ENCODE measurements at regions not wholly inside any gene's neighbourhood (a gene's known extent, or its start where the extent isn't known, plus 50 kb on each side); places are given as distances from the start of the nearest gene placed in this dataset.
A peak's percentile ranks its signal among the peaks of the same experiment; 100 is the strongest.

DNA sequence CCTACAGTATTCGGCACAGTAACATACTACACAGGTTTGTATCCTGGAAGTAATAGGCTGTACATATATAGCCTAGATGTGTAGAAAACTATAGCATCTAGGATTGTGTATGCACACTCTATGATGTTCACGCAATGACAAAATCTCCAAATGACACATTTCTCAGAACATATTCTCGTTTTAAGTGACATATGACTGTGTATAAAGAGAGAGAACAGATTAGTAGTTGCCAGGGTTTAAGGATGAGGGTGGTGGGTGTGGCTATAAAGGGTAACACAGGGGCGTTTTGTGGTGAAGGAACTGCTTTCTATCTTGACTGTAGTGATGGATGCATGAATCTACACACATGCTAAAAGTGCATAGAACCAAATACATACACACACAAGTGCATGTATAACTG lies 101.2 kb downstream of the ARL4A start:
- no peak for DNase-seq (ENCODE audit: low read depth)
- TF ChIP-seq, protein P1, sequence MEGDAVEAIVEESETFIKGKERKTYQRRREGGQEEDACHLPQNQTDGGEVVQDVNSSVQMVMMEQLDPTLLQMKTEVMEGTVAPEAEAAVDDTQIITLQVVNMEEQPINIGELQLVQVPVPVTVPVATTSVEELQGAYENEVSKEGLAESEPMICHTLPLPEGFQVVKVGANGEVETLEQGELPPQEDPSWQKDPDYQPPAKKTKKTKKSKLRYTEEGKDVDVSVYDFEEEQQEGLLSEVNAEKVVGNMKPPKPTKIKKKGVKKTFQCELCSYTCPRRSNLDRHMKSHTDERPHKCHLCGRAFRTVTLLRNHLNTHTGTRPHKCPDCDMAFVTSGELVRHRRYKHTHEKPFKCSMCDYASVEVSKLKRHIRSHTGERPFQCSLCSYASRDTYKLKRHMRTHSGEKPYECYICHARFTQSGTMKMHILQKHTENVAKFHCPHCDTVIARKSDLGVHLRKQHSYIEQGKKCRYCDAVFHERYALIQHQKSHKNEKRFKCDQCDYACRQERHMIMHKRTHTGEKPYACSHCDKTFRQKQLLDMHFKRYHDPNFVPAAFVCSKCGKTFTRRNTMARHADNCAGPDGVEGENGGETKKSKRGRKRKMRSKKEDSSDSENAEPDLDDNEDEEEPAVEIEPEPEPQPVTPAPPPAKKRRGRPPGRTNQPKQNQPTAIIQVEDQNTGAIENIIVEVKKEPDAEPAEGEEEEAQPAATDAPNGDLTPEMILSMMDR (IDR thresholded peaks at IDR 0.05; ENCODE audit: low read length, missing control alignments), result no peak
- no peak overlapping the region for H3K4me3 ChIP-seq (replicated peaks; ENCODE audit: low read depth, low read length)

DNA sequence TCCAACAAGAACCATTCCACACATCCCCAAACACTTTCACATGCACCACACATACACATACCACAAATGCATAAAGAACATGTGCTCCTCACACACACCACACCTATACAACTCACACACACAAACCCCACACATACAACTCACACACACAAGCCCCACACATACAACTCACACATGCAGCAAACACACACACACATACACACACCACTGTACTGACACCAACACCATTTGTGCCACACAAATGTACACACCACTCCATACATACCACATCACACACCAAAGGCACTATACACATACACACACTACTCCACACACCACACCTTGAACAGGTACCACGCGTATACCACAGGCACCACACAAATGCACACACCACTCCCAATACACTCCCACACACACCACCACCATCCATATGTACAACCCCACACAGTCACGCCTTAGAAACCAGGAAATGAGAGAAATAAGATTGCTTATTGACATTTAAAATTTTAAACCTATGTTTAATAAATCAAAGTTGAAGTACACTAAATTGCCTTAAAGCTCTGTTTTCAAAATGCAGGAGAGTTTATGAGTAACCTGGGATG lies 107.4 kb downstream of the ARL4A start:
- H3K4me3 ChIP-seq (replicated peaks; ENCODE audit: low read depth, low read length), result no peak overlapping the region
- no peak for DNase-seq (ENCODE audit: low read depth)
- TF ChIP-seq, protein P1 (IDR thresholded peaks at IDR 0.05; ENCODE audit: low read length, missing control alignments), result no peak

DNA sequence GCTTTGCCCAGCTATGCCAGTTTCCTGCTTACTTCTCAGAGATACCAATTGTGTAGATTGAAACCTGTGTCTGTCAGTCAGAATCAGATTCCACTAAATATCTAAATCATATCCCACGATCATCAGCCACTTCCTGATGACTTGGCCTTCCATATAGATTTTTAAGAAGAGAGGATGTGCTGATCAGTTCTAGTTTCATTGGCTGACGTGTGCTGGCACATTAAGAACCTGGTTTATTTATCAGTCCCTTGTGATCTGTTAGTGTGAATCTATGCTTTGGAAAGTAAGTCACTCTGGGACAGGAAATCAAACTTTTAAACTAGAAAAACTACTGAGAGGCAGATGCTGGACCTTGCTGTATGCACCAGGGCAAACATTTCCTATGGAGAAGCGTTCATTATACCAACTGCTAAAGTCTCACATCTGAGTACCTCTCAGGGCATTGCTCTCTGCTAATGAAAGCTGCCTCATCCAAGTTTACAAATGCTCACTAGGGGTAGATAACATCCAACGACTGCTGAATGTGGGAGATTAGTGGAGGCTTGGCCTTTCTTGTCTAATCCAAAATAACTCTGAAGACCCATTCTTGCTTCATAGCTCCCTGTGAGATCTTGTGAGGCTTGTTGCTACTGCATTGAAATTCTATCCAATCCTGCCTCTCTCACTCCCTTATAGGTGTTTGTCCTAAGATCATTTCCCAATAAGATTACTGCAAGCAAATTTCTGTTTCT lies 109.1 kb downstream of the ARL4A start:
- DNase-seq (ENCODE audit: low read depth), result no peak
- no peak overlapping the region for H3K4me3 ChIP-seq (replicated peaks; ENCODE audit: low read depth, low read length)
- TF ChIP-seq, protein P1 (IDR thresholded peaks at IDR 0.05; ENCODE audit: low read length, missing control alignments), result no peak

DNA sequence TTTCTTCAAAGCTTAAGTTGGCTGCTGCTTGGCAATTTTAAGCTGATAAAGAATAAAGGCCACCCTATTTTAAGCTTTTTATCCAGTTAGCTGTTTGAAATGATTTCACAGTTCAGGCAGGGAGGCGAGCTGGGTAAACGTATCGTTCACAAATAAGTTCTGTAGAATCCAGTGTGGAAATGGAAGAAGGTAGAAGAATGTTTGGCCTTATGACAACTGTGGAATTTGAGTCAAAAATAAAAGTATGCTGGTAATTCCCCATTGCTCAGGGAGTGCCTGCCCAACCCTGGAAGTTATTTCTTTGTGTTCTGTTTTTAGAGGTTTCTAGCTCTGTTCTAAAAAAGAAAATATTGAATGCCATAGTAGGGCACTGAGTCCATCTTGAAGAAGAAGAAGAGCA lies 113.1 kb downstream of the ARL4A start:
- no peak overlapping the region for H3K4me3 ChIP-seq (replicated peaks; ENCODE audit: low read depth, low read length)
- TF ChIP-seq, protein P1 (IDR thresholded peaks at IDR 0.05; ENCODE audit: low read length, missing control alignments), result no peak
- peak; percentile 6 for DNase-seq (ENCODE audit: low read depth)

DNA sequence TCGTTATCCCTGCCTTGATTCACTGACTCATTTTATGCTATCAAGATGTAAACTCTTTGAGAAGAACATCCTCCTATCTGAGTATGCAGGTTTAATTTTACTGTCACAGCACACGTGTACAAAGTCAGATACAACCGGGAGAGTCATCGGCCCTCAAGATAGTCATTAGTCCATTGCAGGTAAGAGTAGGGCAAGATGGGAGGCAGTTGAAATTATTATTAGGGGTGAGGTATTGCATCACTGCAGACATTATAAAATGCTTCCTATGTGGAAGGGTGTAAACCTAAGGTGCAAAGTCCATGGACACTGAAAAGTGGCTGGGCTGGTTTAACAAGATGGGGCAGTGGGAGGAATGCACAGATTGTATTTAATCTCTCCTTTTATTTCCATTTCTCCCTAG lies 113.7 kb downstream of the ARL4A start:
- H3K4me3 ChIP-seq (replicated peaks; ENCODE audit: low read depth, low read length), result no peak overlapping the region
- no peak for DNase-seq (ENCODE audit: low read depth)
- TF ChIP-seq, protein P1 (IDR thresholded peaks at IDR 0.05; ENCODE audit: low read length, missing control alignments), result no peak

DNA sequence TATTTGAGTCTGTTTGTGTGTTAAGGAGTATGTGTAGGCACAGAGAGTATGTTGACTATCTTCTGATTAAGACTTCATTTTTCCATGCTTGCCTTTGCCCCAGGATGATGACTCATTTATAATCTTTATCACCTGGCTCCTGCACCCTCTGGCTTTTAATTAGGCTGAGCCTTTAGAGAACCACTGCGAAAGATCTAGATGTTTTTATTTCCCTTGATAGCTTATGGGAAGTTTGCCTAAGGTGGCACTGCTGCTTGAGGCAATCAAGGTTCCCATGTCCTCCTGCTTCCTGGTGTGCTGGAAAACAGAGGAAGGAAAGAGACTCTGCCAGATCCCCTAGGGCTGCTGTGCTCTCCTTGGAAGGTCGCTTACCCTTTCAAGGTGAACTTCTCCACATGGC lies 114.6 kb downstream of the ARL4A start:
- TF ChIP-seq, protein P1 (IDR thresholded peaks at IDR 0.05; ENCODE audit: low read length, missing control alignments), result no peak
- DNase-seq (ENCODE audit: low read depth), result no peak
- H3K4me3 ChIP-seq (replicated peaks; ENCODE audit: low read depth, low read length), result no peak overlapping the region

DNA sequence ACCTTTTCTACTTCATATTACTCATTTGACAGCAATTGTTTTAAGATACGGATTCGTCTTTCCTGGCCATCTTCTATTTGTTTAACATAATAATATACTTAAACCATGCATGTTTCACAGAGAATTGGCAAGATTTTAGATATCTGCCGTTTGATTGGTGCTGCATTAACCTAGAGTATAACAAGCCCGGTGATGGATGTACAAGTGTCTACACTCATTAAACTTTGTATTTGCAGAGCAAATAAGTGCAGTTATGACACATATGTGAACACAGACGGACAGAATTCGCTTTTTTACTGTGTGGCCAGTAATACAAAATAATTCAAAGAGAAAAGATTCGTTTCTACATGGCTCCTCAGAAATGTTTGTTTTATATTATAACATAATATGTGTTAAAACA lies 116.1 kb downstream of the ARL4A start:
- no peak for DNase-seq (ENCODE audit: low read depth)
- TF ChIP-seq, protein P1 (IDR thresholded peaks at IDR 0.05; ENCODE audit: low read length, missing control alignments), result no peak
- H3K4me3 ChIP-seq (replicated peaks; ENCODE audit: low read depth, low read length), result no peak overlapping the region
